SU-DHL-6 (cell line): ENCODE measurements at regions not wholly inside any gene's neighbourhood (a gene's known extent, or its start where the extent isn't known, plus 50 kb on each side); places are given as distances from the start of the nearest gene placed in this dataset.

Source experiments
- H2AFZ ChIP-seq: fragments of 200-600 bp; sonication (generic); 2 replicates; pipeline ENCODE4 v1.6.1; 2014; ENCODE audit warnings: low read depth, mild to moderate bottlenecking, moderate library complexity, mixed read lengths, antibody characterized with exemption, low read length; ENCODE audit not compliant: severe bottlenecking
- H3F3A ChIP-seq: fragments of 200-600 bp; shearing (Covaris generic); 2 replicates; pipeline ENCODE4 v1.6.0; 2016; ENCODE audit warnings: antibody characterized with exemption, mild to moderate bottlenecking; ENCODE audit not compliant: insufficient read depth
- H3K27ac ChIP-seq: fragments of 200-600 bp; sonication (generic); 2 replicates; pipeline ENCODE4 v1.5.1; 2016; ENCODE audit warnings: low read depth, mild to moderate bottlenecking, low read length, moderate library complexity, mixed read lengths
- H3K27me3 ChIP-seq: fragments of 200-600 bp; sonication (generic), shearing (Covaris generic); 2 replicates; pipeline ENCODE4 v1.6.0; 2014; ENCODE audit warnings: mild to moderate bottlenecking, low read length
- H3K36me3 ChIP-seq: fragments of 200-600 bp; sonication (generic); 2 replicates; pipeline ENCODE4 v1.6.1; 2014; ENCODE audit warnings: mild to moderate bottlenecking, low read length, mixed read lengths
- H3K4me2 ChIP-seq: fragments of 300-600, 200-600 bp; shearing (Covaris generic), sonication (generic); 2 replicates; pipeline ENCODE4 v1.6.0; 2014; ENCODE audit warnings: low read length, low read depth, mild to moderate bottlenecking; ENCODE audit not compliant: poor library complexity, severe bottlenecking
- H3K4me3 ChIP-seq: fragments of 200-600 bp; sonication (generic); 2 replicates; pipeline ENCODE4 v1.5.1; 2014; ENCODE audit warnings: antibody characterized with exemption, low read length, mild to moderate bottlenecking, mixed read lengths; ENCODE audit not compliant: insufficient read depth, poor library complexity, severe bottlenecking
- H3K79me2 ChIP-seq: fragments of 200-600 bp; sonication (generic); 2 replicates; pipeline ENCODE4 v1.6.1; 2014; ENCODE audit warnings: mild to moderate bottlenecking, low read length, moderate library complexity; ENCODE audit not compliant: insufficient read depth
- H3K9ac ChIP-seq: fragments of 200-600 bp; sonication (generic); 2 replicates; pipeline ENCODE4 v1.7.0; 2014; ENCODE audit warnings: mild to moderate bottlenecking, low read length
- H3K9me2 ChIP-seq: fragments of 200-600 bp; sonication (generic); replicated peaks from 2 replicates; pipeline ENCODE4 v1.6.1; 2014; ENCODE audit warnings: low read length; ENCODE audit not compliant: insufficient read depth
- H3K9me3 ChIP-seq: fragments of 200-600 bp; sonication (generic); 2 replicates; pipeline ENCODE4 v1.6.1; 2014; ENCODE audit warnings: low read length, mixed read lengths; ENCODE audit not compliant: insufficient read depth
- H4K20me1 ChIP-seq: fragments of 200-600 bp; sonication (generic); 2 replicates; pipeline ENCODE4 v1.6.1; 2014; ENCODE audit warnings: low read depth, mild to moderate bottlenecking, antibody characterized with exemption, low read length, moderate library complexity, mixed read lengths
- EZH2phosphoT487 ChIP-seq: fragments of 200-600 bp; sonication (generic), shearing (Covaris generic); conservative IDR thresholded peaks from 2 replicates; pipeline ENCODE4 v1.6.1; 2018; ENCODE audit warnings: mild to moderate bottlenecking, antibody characterized with exemption, low read length, moderate library complexity, mixed read lengths
- TF ChIP-seq, protein P1 (sequence below): fragments of 200-600 bp; sonication (generic); IDR thresholded peaks from one replicate; pipeline ENCODE4 v1.5.1; 2017; ENCODE audit warnings: antibody characterized with exemption, mild to moderate bottlenecking, low read length, moderate library complexity; ENCODE audit not compliant: insufficient read depth, poor library complexity, severe bottlenecking

DNA sequence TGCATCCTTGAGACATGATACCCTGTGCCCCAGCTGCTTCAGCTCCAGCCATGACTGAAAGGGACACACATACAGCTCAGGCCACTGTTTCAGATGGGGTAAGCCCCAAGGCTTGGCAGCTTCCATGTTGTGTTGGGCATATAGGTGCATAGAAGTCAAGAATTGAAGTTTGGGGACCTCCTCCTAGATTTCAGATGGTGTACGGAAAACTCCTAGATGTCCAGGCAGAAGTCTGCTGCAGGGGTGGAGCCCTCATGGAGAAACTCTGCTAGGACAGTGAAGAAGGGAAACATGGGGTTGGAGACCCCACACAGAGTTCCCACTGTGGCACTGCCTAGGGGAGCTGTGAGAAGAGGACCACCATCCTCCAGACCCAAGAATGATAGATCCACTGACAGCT is 1379.0 kb upstream of the MAP3K7 start:
- H3K9me3 ChIP-seq, result peaks cover 4% of the 10 kb centered on the region; the same call in 1 of the 2 replicates
- H3K9me2 ChIP-seq, result no peaks in the 10 kb centered on the region
- no peak overlapping the region for H3K27ac ChIP-seq
- no peaks in the 10 kb centered on the region for H3K27me3 ChIP-seq
- H3K79me2 ChIP-seq, result no peaks in the 10 kb centered on the region
- no peak overlapping the region for H3K9ac ChIP-seq
- no peak overlapping the region for H3K4me2 ChIP-seq
- TF ChIP-seq EZH2phosphoT487, result no peak
- TF ChIP-seq, protein P1, sequence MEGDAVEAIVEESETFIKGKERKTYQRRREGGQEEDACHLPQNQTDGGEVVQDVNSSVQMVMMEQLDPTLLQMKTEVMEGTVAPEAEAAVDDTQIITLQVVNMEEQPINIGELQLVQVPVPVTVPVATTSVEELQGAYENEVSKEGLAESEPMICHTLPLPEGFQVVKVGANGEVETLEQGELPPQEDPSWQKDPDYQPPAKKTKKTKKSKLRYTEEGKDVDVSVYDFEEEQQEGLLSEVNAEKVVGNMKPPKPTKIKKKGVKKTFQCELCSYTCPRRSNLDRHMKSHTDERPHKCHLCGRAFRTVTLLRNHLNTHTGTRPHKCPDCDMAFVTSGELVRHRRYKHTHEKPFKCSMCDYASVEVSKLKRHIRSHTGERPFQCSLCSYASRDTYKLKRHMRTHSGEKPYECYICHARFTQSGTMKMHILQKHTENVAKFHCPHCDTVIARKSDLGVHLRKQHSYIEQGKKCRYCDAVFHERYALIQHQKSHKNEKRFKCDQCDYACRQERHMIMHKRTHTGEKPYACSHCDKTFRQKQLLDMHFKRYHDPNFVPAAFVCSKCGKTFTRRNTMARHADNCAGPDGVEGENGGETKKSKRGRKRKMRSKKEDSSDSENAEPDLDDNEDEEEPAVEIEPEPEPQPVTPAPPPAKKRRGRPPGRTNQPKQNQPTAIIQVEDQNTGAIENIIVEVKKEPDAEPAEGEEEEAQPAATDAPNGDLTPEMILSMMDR, result no peak
- H3K4me3 ChIP-seq, result no peak overlapping the region
- no peaks in the 10 kb centered on the region for H3F3A ChIP-seq
- H3K36me3 ChIP-seq, result no peaks in the 10 kb centered on the region
- H2AFZ ChIP-seq, result no peak overlapping the region
- H4K20me1 ChIP-seq, result no peaks in the 10 kb centered on the region

DNA sequence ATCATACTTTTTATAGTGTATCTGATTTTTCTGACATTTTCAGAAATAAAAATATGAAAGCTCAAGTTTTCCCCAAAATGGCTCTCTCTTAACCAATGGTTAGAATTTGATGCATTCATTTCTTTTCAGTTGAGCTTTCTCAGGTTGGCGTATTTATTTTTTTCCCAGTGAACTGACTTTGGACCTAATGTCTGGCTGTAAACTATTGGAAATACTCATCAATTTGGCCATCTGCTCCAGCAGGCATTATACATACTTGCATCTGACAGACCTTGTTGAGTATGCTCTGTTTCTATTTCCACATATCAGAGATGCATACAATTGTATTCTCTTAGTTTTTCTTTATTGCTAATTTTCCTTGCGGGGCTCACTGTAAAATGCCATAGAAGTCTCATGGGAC is 1374.8 kb upstream of the MAP3K7 start:
- H4K20me1 ChIP-seq, result no peaks in the 10 kb centered on the region
- H3K36me3 ChIP-seq, result no peaks in the 10 kb centered on the region
- H2AFZ ChIP-seq, result no peak overlapping the region
- H3F3A ChIP-seq, result no peaks in the 10 kb centered on the region
- no peaks in the 10 kb centered on the region for H3K27me3 ChIP-seq
- H3K79me2 ChIP-seq, result no peaks in the 10 kb centered on the region
- H3K9me2 ChIP-seq, result no peaks in the 10 kb centered on the region
- H3K4me3 ChIP-seq, result no peak overlapping the region
- H3K9ac ChIP-seq, result no peak overlapping the region
- no peak overlapping the region for H3K27ac ChIP-seq
- no peak overlapping the region for H3K4me2 ChIP-seq
- peaks cover 4% of the 10 kb centered on the region; the same call in 1 of the 2 replicates for H3K9me3 ChIP-seq
- no peak for TF ChIP-seq EZH2phosphoT487
- TF ChIP-seq, protein P1, result no peak

DNA sequence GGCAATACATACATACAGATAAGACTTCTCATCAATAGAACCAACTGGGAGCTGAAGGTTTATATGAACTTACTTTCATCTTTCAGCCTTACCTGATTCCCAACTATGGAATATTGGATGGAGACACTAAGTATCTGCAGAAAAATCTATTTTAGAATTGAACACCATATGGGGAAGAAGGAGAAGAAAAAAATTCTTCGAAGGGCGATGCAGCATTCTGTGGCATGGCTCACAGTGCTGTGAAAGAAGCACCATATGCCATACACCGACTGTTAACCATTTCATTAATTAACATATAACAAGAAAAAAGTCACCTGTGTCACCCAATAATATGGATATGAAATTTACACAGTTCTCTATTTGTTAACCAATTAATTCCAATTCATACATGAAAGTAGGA is 1374.4 kb upstream of the MAP3K7 start:
- no peaks in the 10 kb centered on the region for H3K9me3 ChIP-seq

More for the DNA sequence above, 1374.4 kb upstream of the MAP3K7 start:
- H3K9me2 ChIP-seq, result no peaks in the 10 kb centered on the region
- H3K4me2 ChIP-seq, result no peak overlapping the region
- no peak overlapping the region for H3K27ac ChIP-seq
- H2AFZ ChIP-seq, result no peak overlapping the region
- H3F3A ChIP-seq, result no peaks in the 10 kb centered on the region
- no peaks in the 10 kb centered on the region for H3K79me2 ChIP-seq
- H3K27me3 ChIP-seq, result no peaks in the 10 kb centered on the region
- no peak for TF ChIP-seq EZH2phosphoT487
- TF ChIP-seq, protein P1, result no peak
- H3K36me3 ChIP-seq, result no peaks in the 10 kb centered on the region
- no peak overlapping the region for H3K9ac ChIP-seq
- H4K20me1 ChIP-seq, result no peaks in the 10 kb centered on the region
- no peak overlapping the region for H3K4me3 ChIP-seq
